ENCODE measurements at regions not wholly inside any gene's neighbourhood (a gene's known extent, or its start where the extent isn't known, plus 50 kb on each side); places are given as distances from the start of the nearest gene placed in this dataset.

DNA sequence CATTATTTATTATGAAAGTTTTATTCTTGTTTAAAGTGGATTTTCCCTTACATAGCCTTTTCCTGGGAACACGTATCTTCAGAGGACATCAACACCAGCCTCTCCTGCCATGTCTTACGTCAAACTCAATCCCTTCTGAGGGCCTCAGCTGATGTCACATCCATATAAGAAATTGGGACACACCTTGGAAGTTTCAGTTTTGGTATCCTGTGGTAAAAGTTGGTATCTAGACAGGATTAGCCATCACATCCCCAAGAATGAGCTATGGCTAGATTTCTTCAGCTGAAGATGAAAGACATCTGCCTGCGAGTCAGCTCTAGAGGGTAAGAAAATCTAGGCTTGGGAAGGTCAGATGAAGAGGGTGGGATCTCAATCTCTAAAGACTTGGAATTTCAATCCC lies 75.8 kb upstream of the ZNF516 start:
- DNase-seq (ENCODE audit: low spot score): no peak

DNA sequence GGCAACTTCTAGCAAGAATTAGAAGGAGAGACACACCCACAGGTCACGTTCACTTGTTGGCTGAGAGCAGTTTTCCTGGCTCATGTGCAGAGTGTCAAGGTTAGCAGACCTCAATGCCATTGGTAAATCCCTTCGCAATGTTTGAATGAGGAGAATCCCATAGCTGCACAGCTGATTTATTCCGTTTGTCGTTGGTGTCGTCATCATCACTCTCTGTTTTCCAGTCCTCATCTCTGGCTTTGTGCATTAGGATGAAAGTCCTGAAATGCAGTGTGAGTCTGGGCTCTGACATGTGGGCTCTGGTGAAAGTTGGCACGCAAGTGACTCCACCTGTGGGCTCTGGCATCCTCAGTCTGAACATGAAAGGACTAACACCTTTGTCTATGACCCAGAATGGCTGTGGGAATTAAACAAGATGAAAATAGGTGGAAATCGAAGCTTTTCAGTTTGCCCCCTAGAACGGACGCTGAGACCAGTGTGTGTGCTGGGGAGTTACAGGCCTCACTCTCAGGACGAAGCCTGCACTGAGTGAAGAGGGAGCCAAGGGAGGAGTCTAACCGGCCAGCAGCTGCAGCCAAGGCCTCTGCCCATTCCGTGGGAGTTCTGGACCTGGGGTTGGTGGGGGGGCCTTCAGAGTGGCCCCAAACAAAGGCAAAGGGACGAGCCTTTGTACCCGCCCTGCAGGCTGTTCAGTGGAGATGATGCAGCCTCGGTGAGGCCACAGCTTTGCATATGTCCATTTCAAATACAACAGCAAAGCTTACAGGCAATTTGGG lies 74.8 kb upstream of the ZNF516 start:
- no peak for DNase-seq (ENCODE audit: low spot score)

DNA sequence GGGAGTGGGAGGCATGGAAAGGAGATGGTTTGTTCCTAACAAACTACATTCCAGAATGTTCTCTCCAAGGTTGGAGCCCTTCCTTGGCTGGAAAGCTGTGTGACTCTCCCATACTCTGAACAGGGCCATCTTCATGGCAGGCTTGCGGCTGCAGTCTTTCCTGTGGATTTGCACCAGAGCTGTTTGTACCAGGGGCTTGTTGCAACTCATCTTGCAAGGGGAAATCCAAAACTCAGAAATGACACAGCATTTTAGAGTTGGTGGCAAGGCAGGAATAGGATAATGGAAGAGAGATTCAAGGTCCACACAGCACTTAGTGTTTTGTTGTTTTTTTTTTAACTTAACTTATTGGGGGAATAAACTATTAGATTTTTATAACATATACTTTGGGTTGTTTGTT lies 73.7 kb upstream of the ZNF516 start:
- DNase-seq (ENCODE audit: low spot score): no peak

DNA sequence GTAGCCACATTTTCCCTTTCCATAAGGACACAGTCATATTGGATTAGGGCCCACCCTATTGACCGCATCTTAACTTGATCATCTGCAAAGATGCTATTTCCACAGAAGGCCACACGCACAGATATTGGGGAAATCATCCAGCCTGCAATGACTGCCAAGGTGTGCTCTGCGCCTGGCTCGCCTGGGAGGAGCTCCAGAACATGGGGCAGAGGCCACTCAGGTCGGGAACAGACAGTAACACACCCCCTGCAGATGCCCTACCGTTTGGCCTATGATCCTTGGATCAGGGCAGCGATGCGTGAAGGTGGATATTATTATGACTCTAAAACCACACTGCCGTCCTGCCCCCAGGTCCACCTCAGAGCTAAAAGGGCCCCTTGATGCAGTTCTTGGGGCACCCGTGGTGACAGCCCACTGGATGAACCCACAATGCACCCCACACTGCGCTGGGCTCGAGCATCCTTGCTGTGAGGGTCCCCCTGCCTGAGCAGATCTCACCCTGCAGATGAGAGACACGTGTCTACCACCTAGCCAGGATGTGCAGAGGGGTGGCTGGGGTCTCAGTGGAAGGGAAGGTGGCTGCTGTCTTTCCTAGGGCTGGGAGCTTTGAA lies 72.9 kb upstream of the ZNF516 start:
- no peak for DNase-seq (ENCODE audit: low spot score)

DNA sequence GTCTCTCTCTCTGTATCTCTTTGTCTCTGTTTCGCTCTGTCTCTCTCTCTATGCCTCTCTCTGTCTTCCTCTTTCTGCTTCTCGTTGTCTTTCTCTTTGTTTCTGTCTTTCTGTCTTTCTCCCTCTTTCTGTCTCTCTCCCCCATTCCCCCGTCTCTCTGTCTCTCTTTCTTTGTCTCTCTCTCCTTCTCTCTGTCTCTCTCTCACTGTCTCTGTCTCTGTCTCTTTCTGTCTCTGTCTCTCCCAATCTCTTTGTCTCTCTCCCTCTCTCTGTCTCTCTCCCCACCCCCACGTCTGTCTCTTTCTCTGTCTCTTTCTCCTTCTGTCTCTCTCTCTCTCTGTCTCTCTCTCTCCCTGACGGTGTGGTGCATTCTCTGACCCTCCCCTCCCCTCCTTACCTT lies 71.9 kb upstream of the ZNF516 start:
- no peak for DNase-seq (ENCODE audit: low spot score)

DNA sequence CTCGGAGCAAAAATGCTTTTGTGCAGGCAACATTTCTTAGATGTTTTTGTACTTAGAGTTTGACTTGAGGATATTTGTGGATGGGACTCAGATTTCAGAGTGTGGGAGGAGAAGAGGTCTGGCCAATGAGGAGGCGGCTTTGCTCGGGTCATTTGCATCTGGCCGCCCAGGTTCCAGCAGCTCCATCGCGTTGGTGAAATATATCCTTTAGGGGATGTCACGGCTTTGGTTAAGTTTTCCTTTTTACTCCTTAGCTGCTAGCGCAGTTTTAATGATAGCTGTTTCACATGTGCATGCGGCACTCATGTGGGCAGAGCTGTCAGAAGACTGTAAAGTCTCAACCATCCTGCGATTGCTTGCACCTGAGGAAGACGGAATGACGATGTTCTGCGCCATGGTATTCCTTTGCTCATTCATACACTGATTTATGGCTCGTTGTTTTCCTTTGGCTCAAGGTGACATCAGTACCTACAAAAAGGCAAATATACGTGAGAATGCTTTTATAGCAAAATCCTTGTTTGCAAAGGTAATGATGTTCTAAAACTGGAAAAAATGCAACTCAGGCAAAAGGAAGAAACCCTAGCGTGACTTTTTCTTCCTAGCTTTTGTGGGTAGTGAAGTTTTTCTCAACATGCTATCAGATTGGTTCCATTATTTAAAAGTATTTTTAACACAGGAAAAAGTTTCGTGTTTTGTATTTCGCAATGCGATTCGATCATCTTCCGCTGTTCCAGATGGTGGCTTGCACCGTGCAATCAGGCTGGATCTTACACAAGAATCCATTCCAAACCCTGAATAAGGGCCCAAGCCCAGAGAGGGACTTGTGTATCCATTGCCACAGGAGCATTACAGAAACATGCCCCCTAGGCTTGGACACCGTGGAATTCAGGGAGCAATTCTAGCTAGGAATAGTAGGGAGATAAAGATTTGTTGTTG lies 70.5 kb upstream of the ZNF516 start:
- DNase-seq (ENCODE audit: low spot score): peak; percentile 74

DNA sequence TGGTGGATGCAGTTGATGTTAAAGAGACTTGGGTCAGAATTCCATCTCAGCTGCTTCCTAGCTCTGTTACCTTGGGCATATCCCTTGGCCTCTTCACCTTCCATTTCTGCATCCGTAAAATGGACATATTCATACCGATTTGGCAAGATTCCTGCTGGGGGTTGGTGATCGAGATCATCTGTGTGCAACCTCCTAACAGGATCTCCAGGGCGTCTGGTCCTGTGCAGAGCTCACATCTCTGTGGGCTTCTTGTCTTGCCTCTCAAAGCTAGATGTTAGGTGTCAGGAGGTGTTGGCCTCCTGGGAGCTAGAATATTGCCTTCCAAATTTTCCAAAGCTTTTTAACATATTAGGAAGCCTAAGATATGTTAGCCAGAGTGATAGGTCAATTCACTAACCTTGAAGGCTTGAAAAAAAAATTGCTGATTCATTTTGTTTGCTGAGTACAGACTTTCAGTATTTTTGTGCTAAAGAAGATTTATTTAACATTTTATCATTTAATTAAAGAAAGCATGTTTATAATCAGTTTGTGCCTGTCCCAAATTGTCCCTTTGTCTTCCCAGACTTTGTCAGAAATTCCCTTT lies 69.7 kb upstream of the ZNF516 start:
- DNase-seq (ENCODE audit: low spot score): no peak

DNA sequence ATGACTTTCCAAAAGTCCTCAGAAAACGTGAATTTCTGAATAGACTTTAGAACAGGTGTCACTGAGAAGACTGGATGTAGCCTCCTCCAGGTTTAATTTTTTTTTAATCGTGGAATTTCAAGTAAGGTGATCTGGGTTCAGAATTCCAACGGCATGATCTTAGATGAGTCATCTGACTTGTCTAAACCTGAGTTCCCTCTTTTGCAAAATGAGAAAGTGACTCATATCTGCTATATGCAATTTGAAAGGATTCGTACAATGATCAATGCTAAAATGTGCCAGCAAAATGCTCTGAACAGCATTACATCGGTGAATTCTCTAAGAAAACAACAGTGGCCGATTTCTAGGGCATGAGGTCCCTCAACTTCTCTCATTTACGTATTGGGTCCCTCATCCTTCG lies 69.1 kb upstream of the ZNF516 start:
- DNase-seq (ENCODE audit: low spot score): no peak

DNA sequence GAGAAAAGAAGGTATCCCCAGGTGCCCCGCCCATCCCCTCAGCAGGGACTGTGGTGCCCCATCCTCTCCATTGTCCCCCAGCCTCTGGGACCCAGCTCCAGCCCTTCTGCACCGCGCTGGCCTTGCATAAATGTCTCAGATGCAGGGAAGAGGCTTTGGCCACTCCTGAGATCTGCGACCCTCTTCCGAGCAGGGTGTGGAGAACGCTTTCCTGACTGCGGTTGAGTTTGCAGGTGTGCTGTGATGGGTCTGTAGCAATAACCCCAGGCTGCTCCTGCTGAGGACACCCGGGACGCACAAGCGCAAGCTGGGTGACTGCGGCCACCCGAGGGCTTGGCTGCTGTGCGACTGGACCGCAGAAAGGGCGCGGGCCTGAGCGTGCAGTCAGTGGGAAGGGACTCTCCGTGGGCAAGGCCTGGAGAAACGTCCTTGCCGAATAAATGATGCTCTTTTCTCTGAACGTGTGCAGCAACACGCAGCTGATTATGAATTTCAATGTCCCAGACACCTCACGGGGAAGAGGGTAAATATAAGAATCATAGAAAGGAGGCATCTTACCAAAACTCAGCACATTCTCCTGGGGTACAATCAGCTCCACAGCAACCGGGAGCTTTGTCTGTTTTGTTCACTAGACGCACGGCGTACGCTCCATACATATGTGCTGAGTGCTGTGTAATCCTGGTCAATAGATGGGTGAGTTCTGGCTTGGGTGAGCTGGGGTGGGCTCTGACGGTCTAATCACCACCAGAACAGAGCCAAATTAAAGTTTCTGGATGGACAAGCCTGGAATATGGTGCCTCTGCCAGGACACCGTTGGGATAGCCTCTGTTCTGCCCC lies 67.5 kb upstream of the ZNF516 start:
- no peak for DNase-seq (ENCODE audit: low spot score)

DNA sequence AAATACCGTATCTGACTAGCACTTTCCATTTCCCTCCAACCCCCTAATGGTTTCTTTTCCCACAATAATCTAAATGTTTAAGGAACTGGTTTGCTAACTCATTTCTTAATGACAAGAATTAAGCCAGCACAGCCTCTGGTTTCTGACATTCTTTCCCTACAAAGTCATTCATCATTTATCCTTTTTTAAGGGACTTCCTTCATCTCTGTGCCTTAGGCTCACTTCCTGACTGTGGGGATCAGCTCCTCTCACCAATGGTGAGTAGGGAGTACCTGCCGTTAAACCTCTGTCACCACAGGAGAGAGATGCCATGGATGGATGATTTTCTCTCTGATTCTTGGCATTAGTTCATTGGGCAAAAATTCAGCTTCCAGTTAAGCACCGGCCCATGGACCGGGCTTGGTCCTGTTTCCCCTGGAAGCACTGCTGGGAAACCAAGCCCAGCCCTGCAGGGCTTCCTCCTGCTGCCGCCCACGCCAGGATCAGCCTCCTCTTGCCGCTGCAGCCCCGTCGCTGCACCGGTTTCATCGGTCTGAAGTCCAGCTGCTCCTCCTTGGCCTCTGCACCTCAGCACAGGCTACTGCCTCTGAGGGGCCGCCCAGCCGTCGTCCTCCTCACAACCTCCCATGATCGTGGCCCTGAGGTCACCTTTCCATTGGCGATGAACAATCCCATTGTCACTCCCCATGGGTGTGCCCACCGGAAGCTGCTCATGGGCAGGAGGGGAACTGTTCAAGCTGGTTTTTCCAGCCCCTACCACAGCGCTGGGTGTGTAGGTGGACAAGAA lies 64.0 kb upstream of the ZNF516 start:
- no peak for DNase-seq (ENCODE audit: low spot score)

DNA sequence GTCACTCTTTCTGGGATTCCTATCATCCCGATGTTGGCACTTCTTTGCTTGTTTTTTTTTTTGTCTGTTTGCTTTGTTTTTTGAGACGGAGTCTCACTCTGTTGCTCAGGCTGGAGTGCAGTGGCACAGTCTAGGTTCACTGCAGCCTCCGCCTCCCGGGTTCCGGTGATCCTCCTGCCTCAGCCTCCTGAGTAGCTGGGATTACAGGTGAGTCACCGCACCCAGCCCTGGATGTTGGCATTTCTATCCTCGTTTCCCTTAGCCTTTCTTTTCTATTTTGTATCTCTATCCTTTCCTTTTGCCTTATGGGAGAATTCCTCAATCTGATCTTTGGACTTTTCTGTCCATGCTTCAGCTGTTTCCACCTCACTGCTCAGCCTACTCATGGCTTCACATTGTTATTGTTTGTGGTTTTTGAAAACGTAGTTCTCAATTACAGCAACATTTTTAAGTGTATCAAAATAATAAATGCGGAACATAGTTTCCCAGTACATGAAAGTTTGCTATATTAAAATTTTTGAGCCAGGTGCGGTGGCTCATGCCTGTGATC lies 62.1 kb upstream of the ZNF516 start:
- DNase-seq (ENCODE audit: low spot score): no peak

DNA sequence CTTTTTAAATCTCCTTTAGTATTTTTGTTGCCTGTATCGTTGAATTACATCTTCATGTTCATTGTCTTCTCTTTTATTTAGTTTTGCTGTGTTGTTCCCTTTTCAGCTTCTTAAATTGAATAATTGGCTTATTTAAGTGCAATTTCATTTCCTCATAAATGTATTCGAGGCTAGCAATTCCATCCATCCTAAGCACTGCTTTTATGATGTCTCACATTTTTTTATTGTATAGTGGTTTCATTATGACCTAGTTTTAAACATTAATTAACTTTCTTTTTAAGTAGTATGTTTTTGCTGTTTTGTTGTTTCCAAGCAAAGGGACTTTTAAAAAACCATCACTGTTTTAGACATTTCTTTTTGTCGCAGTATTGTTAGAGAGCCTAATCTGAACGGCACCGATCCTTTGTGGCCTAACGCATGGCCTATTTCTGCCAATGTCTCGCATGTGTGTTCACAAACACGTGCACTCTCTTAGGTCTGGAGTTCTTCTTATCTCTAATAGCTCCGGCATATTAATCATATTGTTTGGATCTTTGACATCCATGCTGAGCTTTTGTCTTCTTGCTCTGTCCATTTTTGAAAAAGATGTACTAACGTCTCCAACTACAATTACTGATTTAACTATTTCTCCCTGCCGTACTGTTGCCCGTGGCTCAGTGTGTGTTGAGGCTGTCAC lies 59.6 kb upstream of the ZNF516 start:
- DNase-seq (ENCODE audit: low spot score): no peak

DNA sequence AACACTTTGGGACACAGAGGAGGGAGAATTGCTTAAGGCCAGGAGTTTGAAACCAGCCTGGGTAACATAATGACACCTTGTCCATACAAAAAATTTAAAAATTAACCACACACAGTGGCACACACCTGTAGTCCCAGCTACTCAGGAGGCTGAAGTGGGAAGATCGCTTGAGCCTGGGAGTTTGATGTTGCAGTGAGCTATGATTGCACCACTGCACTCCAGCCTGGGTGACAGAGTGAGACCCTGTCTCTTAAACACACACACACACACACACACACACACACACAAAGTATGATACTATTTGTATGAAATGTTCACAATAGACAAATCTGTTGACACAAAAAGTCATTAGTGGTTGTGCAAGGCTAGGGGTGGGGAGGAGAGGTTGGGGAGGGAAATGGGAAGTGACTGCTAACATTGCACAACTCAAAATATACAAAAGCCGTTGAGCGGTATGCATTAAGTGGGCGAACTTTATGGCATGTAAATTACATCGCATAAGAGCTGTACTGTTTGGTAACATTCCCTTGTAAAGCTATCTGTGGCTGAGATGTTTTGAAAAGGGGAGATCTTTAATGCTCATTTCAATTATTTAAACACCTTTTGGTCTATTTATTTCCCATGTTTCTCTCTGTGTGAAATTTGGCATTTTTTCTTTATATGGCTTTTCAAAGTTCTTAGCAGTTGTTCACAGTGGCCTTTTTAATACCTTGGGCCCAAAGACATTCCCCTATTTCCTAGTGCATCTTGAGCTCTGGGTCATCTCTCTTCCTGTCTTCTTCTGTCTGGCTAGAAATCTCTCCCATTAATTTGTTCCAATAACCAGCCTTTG lies 58.9 kb upstream of the ZNF516 start:
- no peak for DNase-seq (ENCODE audit: low spot score)

DNA sequence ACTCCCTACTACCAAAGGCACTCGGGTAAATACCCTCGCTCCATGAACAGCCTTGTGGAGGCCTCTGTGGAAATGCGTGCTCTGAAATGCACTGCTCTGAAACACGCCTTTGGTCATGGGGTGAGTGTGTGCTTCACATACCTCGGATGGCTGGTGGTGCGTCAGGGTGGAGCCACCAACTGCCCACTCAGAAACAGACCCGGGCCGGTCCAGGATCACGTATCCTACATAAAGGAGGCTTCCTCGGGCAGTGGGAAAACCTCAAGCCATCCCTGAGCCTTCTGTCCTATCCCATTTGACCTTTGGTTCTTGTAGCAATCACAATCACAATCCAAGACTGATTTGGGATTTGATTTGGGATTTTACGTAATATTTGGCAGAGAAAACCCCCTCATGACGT lies 53.5 kb upstream of the ZNF516 start:
- DNase-seq (ENCODE audit: low spot score): no peak

DNA sequence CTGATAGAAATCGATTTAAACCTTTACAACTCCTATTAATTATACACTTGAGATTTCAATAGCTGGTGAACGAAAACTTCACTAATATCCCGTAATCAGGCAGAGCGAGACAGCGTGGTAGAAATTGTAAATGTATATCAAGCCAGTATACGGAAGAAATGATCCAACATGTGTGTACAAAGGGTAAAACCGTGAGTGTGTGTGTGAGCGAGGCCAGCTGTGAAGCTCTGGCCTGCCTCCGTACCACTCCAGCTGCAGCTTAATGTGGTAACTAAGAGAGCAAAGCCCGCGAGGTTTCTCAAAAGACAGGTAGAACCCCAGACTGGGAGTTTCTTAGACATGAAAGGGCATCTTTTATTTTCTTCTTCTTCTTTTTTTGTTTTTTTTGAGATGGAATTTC lies 52.3 kb upstream of the ZNF516 start:
- DNase-seq (ENCODE audit: low spot score): no peak

DNA sequence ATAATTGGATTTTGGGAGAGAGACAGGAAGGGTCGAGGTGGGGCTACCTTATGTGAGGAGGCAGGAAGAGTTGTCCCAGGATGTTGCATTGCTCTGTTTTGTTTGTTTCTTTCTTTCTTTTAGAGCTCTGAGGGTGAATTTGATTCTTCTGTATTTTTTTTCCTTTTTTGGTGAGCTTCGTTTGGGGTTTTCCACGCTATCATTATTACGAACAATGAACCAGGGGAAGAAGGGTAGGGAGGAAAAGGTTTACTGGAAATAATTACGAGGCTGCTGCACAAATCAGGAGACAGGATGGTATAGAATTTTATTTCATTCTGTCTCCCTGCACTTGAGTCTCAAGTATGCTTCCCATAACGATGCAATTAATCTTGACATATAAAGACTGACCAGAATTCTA lies 51.4 kb upstream of the ZNF516 start:
- no peak for DNase-seq (ENCODE audit: low spot score)

DNA sequence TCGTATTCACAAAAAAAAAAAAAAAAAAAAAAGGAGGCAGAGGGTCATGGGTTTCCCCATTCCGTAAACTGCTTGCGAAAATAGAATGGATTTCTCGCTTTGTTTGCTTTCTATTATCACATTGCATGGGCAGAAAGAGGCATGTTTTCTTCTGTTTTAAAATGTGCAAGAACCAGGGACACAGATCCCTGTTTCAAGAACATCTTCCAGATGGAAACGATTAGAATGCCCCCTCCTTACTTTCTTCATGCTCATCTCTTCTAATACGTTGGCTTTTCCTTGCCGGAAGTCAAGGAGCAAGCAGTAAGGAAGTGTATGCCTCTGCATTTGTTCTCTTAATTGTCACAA lies 51.0 kb upstream of the ZNF516 start:
- no peak for DNase-seq (ENCODE audit: low spot score)

DNA sequence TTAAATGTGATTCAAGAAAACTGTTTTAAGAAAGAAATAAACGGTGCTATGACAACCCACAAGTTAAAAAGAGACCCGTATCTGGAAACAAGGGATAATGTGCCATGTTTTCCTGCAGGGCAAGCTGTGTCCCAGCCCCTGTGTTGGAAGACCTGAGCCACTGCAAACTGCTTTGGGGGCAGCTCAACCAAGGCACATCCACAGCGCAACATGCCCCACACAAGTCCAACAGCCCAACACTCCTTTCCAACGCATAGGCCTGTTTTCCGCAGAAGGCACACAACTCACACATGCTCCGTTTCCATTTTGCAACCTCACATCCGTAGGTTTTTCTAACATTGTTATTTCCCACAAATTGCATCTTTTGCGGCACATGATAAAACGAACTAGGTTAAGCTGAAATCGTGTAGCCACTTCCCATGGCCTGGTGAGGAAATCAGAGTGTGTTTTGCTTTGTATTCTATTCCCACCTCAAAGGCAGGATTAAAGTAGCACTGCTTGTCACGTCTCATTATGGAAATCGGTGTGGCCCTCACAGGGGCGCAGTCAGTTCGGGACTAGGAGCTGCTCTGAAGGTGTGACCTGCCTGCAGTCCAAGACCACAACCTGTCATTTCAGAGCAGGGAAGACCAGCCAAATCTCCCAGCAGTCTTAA lies 50.5 kb upstream of the ZNF516 start:
- DNase-seq (ENCODE audit: low spot score): no peak

Data from ecto neural progenitor cell (in vitro differentiated cells).